Keratinocyte (primary cell): ENCODE measurements at regions not wholly inside any gene's neighbourhood (a gene's known extent, or its start where the extent isn't known, plus 50 kb on each side); places are given as distances from the start of the nearest gene placed in this dataset.

ENCODE experiments used
- CTCF ChIP-seq, 3 experiments: IDR thresholded peaks in 1 of 3; conservative IDR thresholded peaks in 1 of 3; optimal IDR thresholded peaks in 1 of 3; 2 replicates in 2 of 3; 3 replicates in 1 of 3; pipeline versions ENCODE3 to v1.5.1; 2011; ENCODE audit warnings: low read length in 3 of 3, mild to moderate bottlenecking in 3 of 3, moderate library complexity in 2 of 3, control low read depth in 1 of 3, inconsistent platforms in 1 of 3; ENCODE audit not compliant: insufficient read depth in 2 of 3; ENCODE audit errors: extremely low read depth in 1 of 3
- EZH2 ChIP-seq: IDR thresholded peaks from one replicate; pipeline ENCODE4 v1.6.1; 2012; ENCODE audit warnings: inconsistent platforms, mild to moderate bottlenecking, low read length, moderate library complexity

DNA sequence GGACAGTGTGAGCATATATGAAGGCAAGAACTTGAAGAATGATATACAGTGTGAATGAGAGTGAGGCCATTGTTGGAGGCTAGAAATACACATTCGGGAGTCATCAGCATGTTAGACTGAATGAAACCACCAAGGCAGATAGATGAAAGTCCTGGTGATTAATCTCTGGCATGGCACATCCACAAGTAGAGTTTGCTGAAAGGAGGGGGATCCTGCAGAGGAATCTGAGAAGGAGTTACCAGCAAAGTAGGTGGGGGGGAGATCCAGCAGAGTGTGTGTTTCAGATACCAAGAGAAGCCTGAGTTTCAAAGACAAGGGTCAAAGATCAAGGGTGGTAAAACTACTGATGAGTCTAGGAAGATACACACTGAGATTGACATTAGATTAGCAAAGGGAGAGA is 426.7 kb upstream of the DCN start:
- TF ChIP-seq CTCF (optimal IDR thresholded peaks at IDR 0.05 in 1 of 3, IDR thresholded peaks at IDR 0.05 in 1 of 3, conservative IDR thresholded peaks at IDR 0.05 in 1 of 3; ENCODE audit: extremely low read depth in 1 of 3, insufficient read depth in 2 of 3, low read length in 3 of 3) (no peak), EZH2 (no peak)
